NCI-H2227 treated with DMSO at 0.1 percent for 48 hours (cell line): ENCODE measurements at regions not wholly inside any gene's neighbourhood (a gene's known extent, or its start where the extent isn't known, plus 50 kb on each side); places are given as distances from the start of the nearest gene placed in this dataset.

Experiments used
- DNase-seq: peaks from one replicate; lab custom pipeline; 2025; lab: John Stamatoyannopoulos, UW

DNA sequence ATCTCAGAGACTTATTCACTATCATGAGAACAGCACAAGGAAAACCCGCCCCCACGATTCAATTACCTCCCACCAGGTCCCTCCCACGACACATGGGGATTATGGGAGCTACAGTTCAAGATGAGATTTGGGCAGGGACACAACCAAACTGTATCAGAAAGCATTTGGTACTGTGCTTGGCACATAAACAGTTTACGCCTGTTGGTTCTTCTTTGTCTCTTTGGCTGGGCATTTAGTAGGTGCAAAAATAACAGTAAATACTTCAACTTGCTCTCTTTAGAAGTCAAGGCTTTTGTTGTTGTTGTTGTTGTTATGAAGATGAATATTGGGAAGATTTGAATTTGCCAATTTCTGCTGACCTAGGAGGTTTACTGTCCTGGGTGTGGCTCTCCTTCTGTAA is 175.4 kb upstream of the IGSF21 start:
- DNase-seq = no peak

DNA sequence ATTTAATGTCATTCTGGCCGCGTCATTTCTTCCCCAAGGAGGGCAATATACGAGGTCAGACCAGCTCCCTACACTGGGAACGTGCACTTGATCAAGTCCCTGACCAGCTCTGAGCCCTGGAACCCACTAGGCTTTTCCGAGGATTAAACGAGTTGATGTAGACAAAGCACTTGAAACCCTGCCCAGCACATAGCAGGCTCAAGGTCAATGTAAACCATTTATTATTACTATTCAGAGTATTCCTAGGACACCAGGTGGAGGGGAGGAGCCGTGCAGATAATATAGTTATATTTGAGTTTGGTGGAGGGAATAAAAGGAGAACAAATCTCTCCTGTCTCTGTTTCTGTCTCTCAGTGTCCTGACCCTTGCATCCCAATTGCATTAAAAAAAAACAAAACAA is 174.1 kb upstream of the IGSF21 start:
- DNase-seq = peak; percentile 48

DNA sequence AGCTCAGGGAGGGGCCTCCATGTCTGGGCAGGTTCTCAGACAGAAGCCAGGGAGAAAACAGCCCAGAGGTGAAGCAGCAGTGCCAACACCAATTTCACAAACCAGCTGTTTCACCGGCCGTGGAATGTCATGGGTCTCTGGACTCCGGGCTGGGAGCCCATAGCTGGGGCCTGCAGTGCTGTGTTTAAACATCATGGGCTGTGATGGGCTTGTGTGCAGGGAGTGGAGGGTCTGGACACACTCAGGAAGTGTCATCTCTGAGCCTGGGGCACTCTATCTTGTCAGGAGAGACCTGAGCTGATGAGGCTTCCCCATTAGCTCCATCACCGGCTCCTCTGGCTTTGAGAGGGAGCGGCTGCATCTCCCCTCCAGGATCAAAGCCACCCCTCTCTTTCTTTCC is 173.6 kb upstream of the IGSF21 start:
- peak; percentile 21 for DNase-seq

DNA sequence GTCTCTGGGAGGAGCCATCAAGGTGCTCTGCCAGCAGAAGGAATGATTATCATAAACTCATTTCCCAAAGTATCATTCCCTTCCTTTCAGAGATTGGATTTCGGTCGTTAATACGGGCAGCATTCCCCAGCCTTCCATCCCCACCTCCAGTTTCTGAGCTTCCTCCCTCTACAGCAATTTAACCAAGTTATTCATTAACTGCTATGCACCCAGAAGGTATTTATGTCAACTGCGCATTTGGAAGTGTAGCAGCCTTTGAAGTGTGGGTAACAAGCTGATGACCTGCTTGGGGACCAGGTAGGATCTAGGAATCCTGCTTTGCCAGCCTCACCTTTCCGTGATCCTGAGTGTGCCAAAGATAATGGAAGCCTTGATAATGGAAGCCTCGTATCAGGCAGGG is 172.4 kb upstream of the IGSF21 start:
- DNase-seq = no peak

DNA sequence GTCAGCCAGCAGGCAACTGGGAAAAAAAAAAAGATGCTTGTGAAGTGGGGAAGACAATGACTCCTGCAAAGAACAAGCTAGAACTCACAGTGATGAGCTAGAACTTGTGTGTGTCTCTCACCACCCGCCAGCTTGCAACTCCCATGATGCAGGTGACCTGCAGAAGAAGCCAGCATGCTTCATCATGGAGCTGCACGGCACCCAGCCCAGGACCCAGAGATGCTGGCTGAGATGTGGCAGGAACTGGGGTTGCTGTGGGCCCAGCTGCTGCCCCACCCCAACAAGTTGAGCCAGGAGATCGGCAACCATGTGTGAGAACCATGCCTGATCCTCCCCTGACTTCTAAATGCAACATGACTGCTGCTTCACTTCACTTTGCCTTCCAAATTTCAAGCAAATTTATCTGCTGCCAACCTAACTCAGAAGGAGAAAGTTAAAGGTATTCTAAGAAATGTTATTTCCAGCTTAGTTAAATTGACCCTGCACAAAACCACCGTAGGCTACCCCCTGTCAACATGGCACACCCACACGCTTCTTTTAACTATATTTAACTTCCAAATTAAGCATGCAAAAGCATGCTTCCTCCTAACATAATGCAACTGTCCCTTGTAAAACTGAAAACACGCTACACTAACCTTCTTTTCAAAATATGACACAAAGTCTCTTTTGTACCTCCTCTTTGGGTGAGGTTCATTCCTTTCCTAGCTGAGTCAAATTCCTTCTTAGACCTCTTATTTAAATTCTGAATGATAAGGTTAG is 166.0 kb upstream of the IGSF21 start:
- no peak for DNase-seq

GRCh38 chr1:17943506-17943905 is 164.1 kb upstream of the IGSF21 start:
- no peak for DNase-seq

- DNase-seq = no peak
Measured at GRCh38 chr1:17944646-17945045, 163.0 kb upstream of the IGSF21 start.

DNA sequence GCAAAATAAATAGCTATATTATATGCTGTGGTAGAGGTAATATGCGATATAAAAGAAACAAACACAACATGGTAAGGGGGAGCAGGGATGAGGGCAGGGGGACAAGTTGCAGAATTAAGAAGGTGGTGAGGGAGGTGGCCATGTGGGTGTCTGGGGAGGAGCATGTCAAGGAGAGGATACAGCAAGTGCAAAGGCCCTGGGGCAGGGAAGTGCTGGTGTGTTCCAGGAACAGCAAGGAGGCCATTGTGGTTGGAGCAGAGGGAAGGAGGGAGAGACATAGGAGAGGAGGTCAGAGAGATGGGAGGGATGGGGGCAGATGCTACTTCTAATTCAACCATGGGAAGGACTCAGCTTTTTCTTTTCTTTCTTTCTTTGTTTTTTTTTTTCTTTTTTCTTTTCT is 161.2 kb upstream of the IGSF21 start:
- no peak for DNase-seq

DNA sequence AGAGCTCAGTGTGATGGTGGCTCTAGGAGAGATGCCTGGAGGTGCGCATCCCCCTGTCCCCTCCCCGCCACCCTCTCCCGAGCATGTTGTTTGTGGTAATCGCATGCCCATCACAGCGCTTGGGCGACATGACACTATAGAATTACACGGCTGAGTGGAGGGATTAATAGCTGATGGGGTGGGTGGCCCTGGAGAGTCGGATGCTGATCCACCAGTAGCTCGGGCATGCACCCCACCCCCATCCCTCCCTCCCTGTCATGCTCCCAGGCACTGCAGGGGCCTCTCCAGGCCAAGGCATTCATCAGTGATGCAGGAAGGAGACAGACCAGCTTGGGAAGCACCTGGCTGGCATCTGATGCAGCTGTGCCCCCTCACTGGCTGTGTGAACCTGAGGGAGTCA is 159.0 kb upstream of the IGSF21 start:
- peak; percentile 52 for DNase-seq

DNA sequence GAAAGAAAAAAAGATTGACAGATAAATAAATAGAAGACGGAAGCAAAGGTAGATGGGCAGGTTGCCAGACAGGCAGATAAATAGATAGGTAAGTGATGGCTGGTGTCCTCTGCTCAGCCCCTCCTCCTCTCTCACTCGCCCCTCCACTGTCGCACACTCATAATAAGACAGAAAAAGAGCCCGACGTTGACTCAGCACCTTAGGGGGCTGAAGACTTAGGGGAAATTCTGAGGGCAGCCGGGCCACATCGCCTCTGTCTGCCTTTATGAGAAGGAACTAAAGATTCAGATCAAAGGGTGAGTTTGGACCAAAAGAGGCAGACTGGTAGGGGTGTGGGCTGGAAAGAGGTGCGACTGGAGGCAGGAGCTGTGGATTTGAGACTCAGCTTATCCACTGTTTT is 158.1 kb upstream of the IGSF21 start:
- DNase-seq = no peak

DNA sequence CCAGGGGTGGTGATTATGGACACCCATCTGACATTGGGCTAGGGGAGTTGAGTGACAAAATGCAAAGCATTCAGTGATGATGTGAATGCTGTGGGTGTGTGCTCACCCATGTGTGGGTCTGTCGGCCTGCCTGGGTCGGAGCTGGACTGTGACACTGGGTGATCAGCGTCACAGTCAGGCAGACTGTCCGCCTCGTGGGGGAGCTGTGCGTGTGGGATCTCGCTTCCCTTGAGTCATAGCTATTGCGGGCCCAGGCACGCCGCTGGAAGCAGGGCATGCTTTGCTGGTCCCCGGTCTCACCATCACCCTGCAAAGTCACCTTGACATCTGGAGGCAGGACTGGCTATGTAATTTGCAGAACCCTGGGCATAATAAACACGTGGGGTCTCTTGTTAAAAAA is 156.9 kb upstream of the IGSF21 start:
- DNase-seq = no peak

DNA sequence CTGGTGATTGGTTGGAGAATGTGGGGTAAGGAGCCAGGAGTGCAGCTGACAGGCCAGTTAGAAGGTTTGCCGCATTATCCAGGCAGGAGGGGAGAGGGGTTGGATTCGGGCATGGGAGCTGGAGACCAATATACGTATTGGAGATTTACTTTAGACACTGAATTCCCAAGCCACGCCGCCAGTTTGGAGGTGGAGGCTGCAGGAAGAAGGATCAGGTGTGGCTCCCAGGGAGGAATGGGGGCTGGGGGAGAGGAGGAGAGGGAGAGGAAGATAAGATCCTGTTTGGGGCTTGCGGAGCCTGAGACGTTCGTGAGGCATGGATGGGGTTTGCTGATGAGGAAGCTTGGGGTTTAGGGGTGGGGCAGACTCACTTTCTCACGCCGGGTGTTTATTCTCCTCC is 155.1 kb upstream of the IGSF21 start:
- DNase-seq = no peak

DNA sequence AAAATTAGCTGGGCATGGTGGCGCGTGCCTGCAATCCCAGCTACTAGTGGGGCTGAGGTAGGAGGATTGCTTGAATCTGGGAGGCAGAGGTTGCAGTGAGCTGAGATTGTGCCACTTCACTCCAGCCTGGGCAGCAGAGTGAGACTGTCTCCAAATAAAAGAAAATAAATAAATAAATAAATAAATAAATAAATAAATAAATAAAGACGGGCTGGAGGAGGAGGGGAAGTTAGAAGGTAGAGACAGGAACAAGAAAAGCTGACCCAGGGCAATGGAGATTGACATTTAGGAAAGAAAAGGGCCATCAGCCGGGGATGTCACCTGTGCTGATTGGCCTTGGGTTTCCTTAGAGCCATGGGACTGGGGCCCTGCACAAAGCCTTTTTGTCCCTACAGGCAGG is 153.7 kb upstream of the IGSF21 start:
- DNase-seq = no peak

- DNase-seq = no peak
Measured at GRCh38 chr1:17955302-17956285, 152.0 kb upstream of the IGSF21 start.

- DNase-seq = no peak
Measured at GRCh38 chr1:17957588-17958267, 149.9 kb upstream of the IGSF21 start.

- no peak for DNase-seq
Measured at GRCh38 chr1:17958704-17959103, 148.9 kb upstream of the IGSF21 start.

GRCh38 chr1:17963513-17963912 is 144.1 kb upstream of the IGSF21 start:
- DNase-seq = no peak

DNA sequence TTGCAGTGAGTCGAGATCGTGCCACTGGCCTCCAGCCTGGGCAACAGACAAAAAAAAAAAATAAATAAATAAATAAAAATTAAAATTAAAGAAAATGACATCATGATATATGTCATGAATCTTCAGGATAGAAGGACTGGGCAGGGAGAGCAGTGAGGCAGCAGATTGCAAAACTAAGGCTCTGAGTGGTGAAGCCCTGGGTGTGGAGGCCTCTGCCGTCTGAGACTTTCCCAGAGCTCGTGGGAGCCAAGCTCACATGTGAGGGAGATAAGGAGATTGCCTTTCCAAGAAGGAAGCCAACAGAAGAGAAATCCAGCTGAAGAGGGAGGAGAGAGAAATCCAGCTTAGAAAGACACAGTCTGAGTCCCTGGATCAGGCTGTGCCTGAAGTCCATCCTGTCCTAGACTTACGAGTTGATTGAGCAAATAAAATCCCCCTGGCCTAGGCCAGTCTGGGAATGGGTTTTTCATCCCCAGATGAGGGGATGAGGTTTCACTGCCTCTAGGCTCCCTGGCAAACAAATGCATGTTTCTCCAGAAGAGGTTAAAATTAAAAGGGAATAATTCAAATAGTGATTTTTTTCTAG is 142.0 kb upstream of the IGSF21 start:
- no peak for DNase-seq

DNA sequence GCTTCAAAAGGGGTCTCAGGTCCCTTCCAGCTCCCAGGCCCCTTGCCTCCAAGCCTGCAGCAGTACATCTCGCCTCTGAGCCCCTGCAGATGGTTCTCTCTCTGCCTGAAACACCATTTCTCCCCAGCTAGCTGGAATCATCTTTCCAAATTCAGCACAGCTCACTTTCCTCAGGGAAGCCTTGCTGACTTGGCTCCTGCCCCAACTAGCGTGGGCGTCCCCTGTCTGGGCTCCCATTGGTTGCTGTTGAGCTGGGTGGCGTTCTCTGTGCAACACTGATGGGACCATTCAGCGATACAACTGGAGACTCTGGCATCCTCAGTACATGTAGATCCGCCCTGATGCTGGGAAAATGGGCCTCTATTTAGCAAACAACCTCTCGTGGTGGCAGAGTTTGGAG is 141.3 kb upstream of the IGSF21 start:
- DNase-seq = no peak

GRCh38 chr1:17967623-17968255 is 139.9 kb upstream of the IGSF21 start:
- DNase-seq = no peak

DNA sequence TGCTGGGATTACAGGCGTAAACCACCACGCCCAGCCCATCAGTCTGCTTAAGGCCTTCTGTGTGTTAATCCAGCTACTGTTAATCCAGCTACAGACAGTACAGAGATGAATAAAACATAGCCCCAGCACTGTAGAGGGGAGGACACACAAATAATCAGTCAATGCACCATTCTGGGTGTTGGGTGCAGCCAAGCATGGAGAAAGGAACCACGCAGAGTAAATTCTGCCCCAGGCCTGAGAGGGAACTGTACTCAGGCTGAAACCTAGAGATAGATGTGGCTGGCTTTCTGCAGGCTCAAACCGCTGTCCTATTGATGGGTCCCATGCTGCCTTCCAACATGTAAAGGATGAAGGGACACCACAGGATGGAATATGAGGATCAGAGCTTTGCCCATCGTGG is 136.8 kb upstream of the IGSF21 start:
- DNase-seq = no peak

DNA sequence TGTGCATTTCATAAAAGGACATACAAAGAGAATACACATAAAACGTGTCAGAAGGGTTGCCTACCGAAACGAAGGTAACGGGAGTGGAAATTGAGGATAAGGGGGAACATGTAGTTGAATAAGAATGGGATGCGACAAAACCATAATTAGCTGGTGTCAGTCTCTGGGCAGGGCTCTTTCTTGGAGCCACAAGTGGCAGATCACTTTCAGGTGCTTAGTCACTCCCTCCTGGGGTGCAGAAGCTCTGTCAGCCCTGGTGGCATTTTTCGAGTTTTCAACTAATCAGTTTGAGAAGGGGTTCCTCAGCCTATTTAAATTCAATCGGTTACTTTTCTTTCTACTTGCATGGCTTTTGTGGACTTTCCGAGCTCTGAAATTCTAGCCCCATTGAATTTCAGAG is 133.9 kb upstream of the IGSF21 start:
- DNase-seq = no peak
